Astrocyte (in vitro differentiated cells and primary cell): ENCODE measurements at regions not wholly inside any gene's neighbourhood (a gene's known extent, or its start where the extent isn't known, plus 50 kb on each side); places are given as distances from the start of the nearest gene placed in this dataset.

Experiments
- CTCF ChIP-seq: IDR thresholded peaks from 2 replicates; pipeline ENCODE4 v1.5.1; 2011; ENCODE audit warnings: low read depth, mild to moderate bottlenecking, inconsistent platforms, low read length, moderate library complexity; ENCODE audit not compliant: insufficient read depth
- EZH2 ChIP-seq: IDR thresholded peaks from 2 replicates; pipeline ENCODE4 v1.6.1; 2012; ENCODE audit warnings: mild to moderate bottlenecking, low read length, inconsistent platforms; ENCODE audit not compliant: insufficient read depth

GRCh38 chr17:21524211-21524591, 148.0 kb downstream of the KCNJ12 start:
- TF ChIP-seq CTCF, result no peak
- TF ChIP-seq EZH2, result no peak
